Colonic mucosa (tissue), 4 donors: ENCODE measurements at regions not wholly inside any gene's neighbourhood (a gene's known extent, or its start where the extent isn't known, plus 50 kb on each side); places are given as distances from the start of the nearest gene placed in this dataset.
"Not testable (repeated sequence)": the region's sequence is repeated elsewhere in the genome, so short reads cannot be mapped to it uniquely, and the experiment has no call there.

ENCODE experiments used
- DNase-seq: peaks from one replicate; pipeline ENCODE4 v3.0.0-alpha.2; 2020
- H3K27ac ChIP-seq: fragments of 200-600 bp; one replicate; pipeline ENCODE4 v1.8.0; 2021
- H3K27me3 ChIP-seq: fragments of 200-600 bp; one replicate; pipeline ENCODE4 v1.8.0; 2021
- H3K36me3 ChIP-seq: fragments of 200-600 bp; one replicate; pipeline ENCODE4 v1.8.0; 2021
- H3K4me1 ChIP-seq: fragments of 200-600 bp; one replicate; pipeline ENCODE4 v1.8.0; 2021; ENCODE audit warnings: mild to moderate bottlenecking
- H3K4me3 ChIP-seq: fragments of 200-600 bp; one replicate; pipeline ENCODE4 v1.8.0; 2021
- H3K9ac ChIP-seq, 2 donors: one replicate each; pipeline ENCODE4 v1.7.0; 2013; ENCODE audit warnings: control low read depth in 2 of 2, low read depth in 2 of 2, low read length in 2 of 2
- H3K9me3 ChIP-seq: fragments of 200-600 bp; one replicate; pipeline ENCODE4 v1.8.0; 2021
- CTCF ChIP-seq: fragments of 200-600 bp; IDR thresholded peaks from one replicate; pipeline ENCODE4 v1.8.0; 2022; ENCODE audit warnings: antibody characterized with exemption, mild to moderate bottlenecking
- intact Hi-C: fragments of 100-400 bp; cut with DNase I; formaldehyde crosslinking; loops from one replicate; pipeline ENCODE4 v1.14.1; 2022
- donor health status: healthy.
- donor health status: DM: no; HTN: no; CAD: no.
- donor health status: DM: no; HTN: no; CAD: no.

- DNase-seq: no peak
- H3K4me1 ChIP-seq: no peaks in the 10 kb centered on the region
- no peak for TF ChIP-seq CTCF
These were observed 197.3 kb upstream of the SHH start for GRCh38 chr7:156009569-156009968.

GRCh38 chr7:156006876-156007275, 194.6 kb upstream of the SHH start:
- H3K27me3 ChIP-seq, H3K27ac ChIP-seq, H3K4me1 ChIP-seq, H3K4me3 ChIP-seq, DNase-seq, H3K36me3 ChIP-seq, H3K9ac ChIP-seq, H3K9me3 ChIP-seq, intact Hi-C loops: not testable (repeated sequence)

More at GRCh38 chr7:156009569-156009968, 197.3 kb upstream of the SHH start:
- Histone ChIP-seq H3K27me3 (no peaks in the 10 kb centered on the region), H3K36me3 (no peaks in the 10 kb centered on the region), H3K9me3 (no peaks in the 10 kb centered on the region), H3K4me3 (no peak overlapping the region), H3K9ac (no peak overlapping the region), H3K27ac (no peak overlapping the region)
- intact Hi-C loops: no loop called here

DNA sequence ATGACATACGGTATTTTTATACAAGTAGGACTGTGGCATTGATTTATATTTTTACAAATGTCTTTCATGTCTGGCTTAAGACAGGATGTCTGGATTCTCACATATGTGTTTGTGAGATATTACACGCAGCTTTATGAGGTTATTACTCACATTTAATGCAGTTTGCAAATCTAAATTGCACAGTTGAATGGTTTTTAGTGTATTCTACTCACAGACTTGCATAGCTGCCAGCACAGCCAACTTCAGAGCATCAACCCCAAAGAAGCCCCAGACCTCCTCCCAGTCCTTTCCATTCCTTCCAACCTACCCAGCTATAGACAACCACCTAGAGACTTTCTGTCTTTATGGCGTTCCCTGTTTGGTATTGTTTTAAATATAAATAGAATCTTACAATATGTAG, 193.8 kb upstream of the SHH start:
- Histone ChIP-seq H3K4me3 (no peak overlapping the region), H3K36me3 (no peaks in the 10 kb centered on the region), H3K9ac (no peak overlapping the region), H3K27me3 (no peaks in the 10 kb centered on the region), H3K27ac (no peak overlapping the region), H3K4me1 (no peaks in the 10 kb centered on the region), H3K9me3 (no peaks in the 10 kb centered on the region)
- no peak for DNase-seq
- no peak for TF ChIP-seq CTCF
- intact Hi-C loops: no loop called here

- intact Hi-C loops: no loop called here
- no peak overlapping the region for H3K27ac ChIP-seq
- no peak for TF ChIP-seq CTCF
- no peaks in the 10 kb centered on the region for H3K4me1 ChIP-seq
- no peaks in the 10 kb centered on the region for H3K27me3 ChIP-seq
- no peaks in the 10 kb centered on the region for H3K9me3 ChIP-seq
- no peak for DNase-seq
- no peak overlapping the region for H3K4me3 ChIP-seq
- no peaks in the 10 kb centered on the region for H3K36me3 ChIP-seq
- H3K9ac ChIP-seq: no peak overlapping the region
These were observed 193.0 kb upstream of the SHH start for GRCh38 chr7:156005202-156005691.

- intact Hi-C loops: no loop called here
- no peak overlapping the region for H3K9ac ChIP-seq
- no peak overlapping the region for H3K4me3 ChIP-seq
- DNase-seq: no peak
- no peaks in the 10 kb centered on the region for H3K27me3 ChIP-seq
- H3K27ac ChIP-seq: no peak overlapping the region
- H3K4me1 ChIP-seq: no peaks in the 10 kb centered on the region
- no peaks in the 10 kb centered on the region for H3K9me3 ChIP-seq
- TF ChIP-seq CTCF: no peak
- H3K36me3 ChIP-seq: no peaks in the 10 kb centered on the region
These were observed 192.3 kb upstream of the SHH start for GRCh38 chr7:156004265-156005201.
